PC-3 (cell line): ENCODE measurements at regions not wholly inside any gene's neighbourhood (a gene's known extent, or its start where the extent isn't known, plus 50 kb on each side); places are given as distances from the start of the nearest gene placed in this dataset.

Experiments used
- ATAC-seq: fragments of 200-7000 bp; cut with Tn5 transposase; 2 replicates; pipeline ENCODE4 v1.9.1; 2020; ENCODE audit warnings: mild to moderate bottlenecking, moderate library complexity
- BruUV-seq: library from RNA; stranded (reverse); fragments of 400-500 nt; replicated peaks from 2 replicates; lab custom pipeline; 2021; lab: Mats Ljungman, UMichigan
- CTCF ChIA-PET: fragments of 300-600 bp; sonication (Branson Sonifier 250); formaldehyde crosslinking; loops from one replicate; lab custom pipeline; 2022; ENCODE audit warnings: antibody characterized with exemption; lab: Charles Lee
- POLR2A ChIA-PET: fragments of 300-600 bp; sonication (Branson Sonifier 250); formaldehyde crosslinking; loops from one replicate; lab custom pipeline; 2022; ENCODE audit warnings: antibody characterized with exemption; ENCODE audit not compliant: unreplicated experiment; lab: Charles Lee
- DNase-seq: peaks from one replicate; pipeline ENCODE4 v3.0.0-alpha.2; 2015
- H2AFZ ChIP-seq: fragments of 300-600 bp; sonication (generic); 2 replicates; pipeline ENCODE4 v1.6.0; 2016; ENCODE audit warnings: antibody characterized with exemption, low read length
- H3F3A ChIP-seq: fragments of 300-600 bp; sonication (generic); one replicate; pipeline ENCODE4 v1.6.0; 2017; ENCODE audit warnings: antibody characterized with exemption, low read length, control low read depth, mild to moderate bottlenecking; ENCODE audit not compliant: unreplicated experiment
- H3K27ac ChIP-seq: fragments of 300-600 bp; sonication (generic); 2 replicates; pipeline ENCODE4 v1.5.1; 2016; ENCODE audit warnings: mild to moderate bottlenecking, low read length
- H3K27me3 ChIP-seq: fragments of 300-600 bp; sonication (generic); 2 replicates; pipeline ENCODE4 v1.6.1; 2016; ENCODE audit warnings: low read length, mixed read lengths
- H3K36me3 ChIP-seq: fragments of 300-600 bp; sonication (generic); 2 replicates; pipeline ENCODE4 v1.6.1; 2016; ENCODE audit warnings: low read depth, mixed run types, low read length, mixed read lengths
- H3K4me1 ChIP-seq: fragments of 300-600 bp; sonication (generic); 2 replicates; pipeline ENCODE4 v1.5.1; 2016; ENCODE audit warnings: low read length; ENCODE audit not compliant: insufficient read depth
- H3K4me2 ChIP-seq: fragments of 300-600 bp; sonication (generic); 2 replicates; pipeline ENCODE4 v1.6.0; 2016; ENCODE audit warnings: low read length
- H3K4me3 ChIP-seq: fragments of 300-600 bp; sonication (generic); 2 replicates; pipeline ENCODE4 v1.5.1; 2016; ENCODE audit warnings: mild to moderate bottlenecking, low read length, mixed read lengths
- H3K79me2 ChIP-seq: fragments of 300-600 bp; sonication (generic); 2 replicates; pipeline ENCODE4 v1.6.1; 2017; ENCODE audit warnings: low read length, mixed read lengths
- H3K9ac ChIP-seq: fragments of 300-600 bp; sonication (generic); 2 replicates; pipeline ENCODE4 v1.6.0; 2016; ENCODE audit warnings: mild to moderate bottlenecking, low read length
- H3K9me2 ChIP-seq: fragments of 300-600 bp; sonication (generic); replicated peaks from 2 replicates; pipeline ENCODE4 v1.6.1; 2016; ENCODE audit warnings: mixed run types, low read length, mixed read lengths
- H3K9me3 ChIP-seq: fragments of 300-600 bp; sonication (generic); 2 replicates; pipeline ENCODE4 v1.6.1; 2016; ENCODE audit warnings: low read length, mixed read lengths
- H4K20me1 ChIP-seq: fragments of 300-600 bp; sonication (generic); 2 replicates; pipeline ENCODE4 v1.6.1; 2016; ENCODE audit warnings: low read length, mixed read lengths
- EZH2 ChIP-seq: fragments of 300-600 bp; sonication (generic); IDR thresholded peaks from one replicate; pipeline ENCODE4 v1.6.1; 2017; ENCODE audit warnings: antibody characterized with exemption, mild to moderate bottlenecking, low read length; ENCODE audit not compliant: unreplicated experiment
- EZH2phosphoT487 ChIP-seq: fragments of 300-600 bp; sonication (generic); IDR thresholded peaks from 2 replicates; pipeline ENCODE4 v1.6.1; 2018; ENCODE audit warnings: mild to moderate bottlenecking, antibody characterized with exemption, low read length, borderline replicate concordance
- intact Hi-C: fragments of 100-400 bp; cut with micrococcal nuclease; formaldehyde crosslinking; loops from 2 replicates; pipeline ENCODE4 v1.9.0; 2023
- TF ChIP-seq, protein P1 (sequence below): fragments of 300-600 bp; sonication (generic); conservative IDR thresholded peaks from 2 replicates; pipeline ENCODE4 v1.5.1; 2017; ENCODE audit warnings: antibody characterized with exemption, low read depth, mild to moderate bottlenecking, low read length

DNA sequence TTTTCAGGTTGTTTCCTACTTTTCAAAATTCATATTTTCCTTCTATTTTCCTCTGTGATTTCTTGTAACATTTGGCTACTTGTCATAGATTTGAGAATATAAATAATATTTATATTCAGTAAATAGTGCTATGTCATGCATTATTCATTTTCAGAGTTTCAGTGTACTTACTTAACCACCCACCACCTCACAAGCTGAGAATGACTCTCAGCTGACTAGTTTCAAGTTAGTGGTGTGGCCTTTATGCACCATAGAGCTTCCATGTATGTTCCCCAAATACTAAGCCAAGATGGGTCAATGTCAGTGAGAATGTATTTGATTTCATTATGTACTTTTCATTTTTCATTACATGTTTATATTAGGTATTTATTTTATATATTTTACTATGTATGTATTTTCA lies 56.9 kb upstream of the RGS1 start:
- H2AFZ ChIP-seq, result no peak overlapping the region
- no peak overlapping the region for H3K9ac ChIP-seq
- no peak for DNase-seq
- CTCF ChIA-PET, result no interaction called here
- H4K20me1 ChIP-seq, result no peaks in the 10 kb centered on the region
- H3K79me2 ChIP-seq, result no peaks in the 10 kb centered on the region
- H3K4me2 ChIP-seq, result no peak overlapping the region
- no peak for ATAC-seq
- H3K9me2 ChIP-seq, result no peaks in the 10 kb centered on the region
- H3K9me3 ChIP-seq, result no peaks in the 10 kb centered on the region
- TF ChIP-seq, protein P1, sequence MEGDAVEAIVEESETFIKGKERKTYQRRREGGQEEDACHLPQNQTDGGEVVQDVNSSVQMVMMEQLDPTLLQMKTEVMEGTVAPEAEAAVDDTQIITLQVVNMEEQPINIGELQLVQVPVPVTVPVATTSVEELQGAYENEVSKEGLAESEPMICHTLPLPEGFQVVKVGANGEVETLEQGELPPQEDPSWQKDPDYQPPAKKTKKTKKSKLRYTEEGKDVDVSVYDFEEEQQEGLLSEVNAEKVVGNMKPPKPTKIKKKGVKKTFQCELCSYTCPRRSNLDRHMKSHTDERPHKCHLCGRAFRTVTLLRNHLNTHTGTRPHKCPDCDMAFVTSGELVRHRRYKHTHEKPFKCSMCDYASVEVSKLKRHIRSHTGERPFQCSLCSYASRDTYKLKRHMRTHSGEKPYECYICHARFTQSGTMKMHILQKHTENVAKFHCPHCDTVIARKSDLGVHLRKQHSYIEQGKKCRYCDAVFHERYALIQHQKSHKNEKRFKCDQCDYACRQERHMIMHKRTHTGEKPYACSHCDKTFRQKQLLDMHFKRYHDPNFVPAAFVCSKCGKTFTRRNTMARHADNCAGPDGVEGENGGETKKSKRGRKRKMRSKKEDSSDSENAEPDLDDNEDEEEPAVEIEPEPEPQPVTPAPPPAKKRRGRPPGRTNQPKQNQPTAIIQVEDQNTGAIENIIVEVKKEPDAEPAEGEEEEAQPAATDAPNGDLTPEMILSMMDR, result no peak
- TF ChIP-seq EZH2 (no peak), EZH2phosphoT487 (no peak)
- no TSS peak for BruUV-seq
- H3K4me3 ChIP-seq, result no peak overlapping the region
- intact Hi-C loops, result loop anchor here (5.0 kb wide), 1 partner anchor 39 kb away; no protein-coding TSS in a partner anchor
- no peak overlapping the region for H3K27ac ChIP-seq
- no peaks in the 10 kb centered on the region for H3K27me3 ChIP-seq
- H3K4me1 ChIP-seq, result peaks cover 13% of the 10 kb centered on the region
- no peaks in the 10 kb centered on the region for H3K36me3 ChIP-seq
- POLR2A ChIA-PET, result no interaction called here
- no peaks in the 10 kb centered on the region for H3F3A ChIP-seq

DNA sequence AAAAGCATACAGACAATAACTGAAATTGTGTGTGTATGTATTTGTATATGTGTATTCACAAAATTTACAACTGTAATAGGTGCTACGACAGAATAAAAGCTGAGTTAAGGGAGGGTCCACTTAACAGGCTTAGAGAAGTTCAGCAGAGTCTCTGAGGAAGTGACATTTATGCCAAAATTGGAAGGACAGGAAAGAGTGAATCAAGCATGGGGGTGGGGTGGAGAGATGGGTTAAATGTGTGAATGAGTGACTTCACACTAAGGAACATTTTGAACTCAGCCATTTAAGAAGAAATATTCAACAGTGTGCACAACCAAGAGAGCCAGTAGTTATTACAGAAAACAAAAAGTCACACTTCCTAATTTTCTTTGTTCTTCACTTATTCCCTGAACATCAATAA lies 53.8 kb upstream of the RGS1 start:
- H3K4me3 ChIP-seq, result no peak overlapping the region
- no peak overlapping the region for H2AFZ ChIP-seq
- no peak overlapping the region for H3K9ac ChIP-seq
- no peaks in the 10 kb centered on the region for H3K9me3 ChIP-seq
- H3K27ac ChIP-seq, result no peak overlapping the region
- H3K79me2 ChIP-seq, result no peaks in the 10 kb centered on the region
- H3F3A ChIP-seq, result no peaks in the 10 kb centered on the region
- peaks cover 8% of the 10 kb centered on the region for H3K4me1 ChIP-seq
- no peak for TF ChIP-seq EZH2
- TF ChIP-seq, protein P1, result no peak
- no peak for TF ChIP-seq EZH2phosphoT487
- no peaks in the 10 kb centered on the region for H4K20me1 ChIP-seq
- ATAC-seq (no peak), DNase-seq (no peak)
- CTCF ChIA-PET, result no interaction called here
- BruUV-seq, result no TSS peak
- H3K36me3 ChIP-seq, result no peaks in the 10 kb centered on the region
- no peaks in the 10 kb centered on the region for H3K27me3 ChIP-seq
- POLR2A ChIA-PET, result no interaction called here
- intact Hi-C loops, result no loop called here
- H3K9me2 ChIP-seq, result no peaks in the 10 kb centered on the region
- no peak overlapping the region for H3K4me2 ChIP-seq

DNA sequence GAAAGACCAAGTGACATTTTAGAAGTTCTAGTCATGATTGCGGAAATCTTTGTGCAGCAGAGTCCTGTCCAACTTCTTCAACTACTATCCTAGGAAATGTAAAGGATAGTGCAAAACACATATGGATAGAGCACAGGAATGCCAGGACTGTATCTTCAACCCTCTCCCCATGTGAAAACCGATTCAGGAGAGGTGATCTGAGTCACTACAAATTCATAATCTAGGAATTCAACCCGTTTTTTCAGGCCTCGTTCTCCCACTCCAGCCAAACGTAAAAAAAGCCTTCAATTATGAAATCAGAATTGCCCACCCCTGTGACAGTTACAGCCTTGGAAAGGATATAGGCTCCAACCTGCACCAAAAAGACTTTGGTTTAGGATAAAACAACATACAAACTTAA lies 52.9 kb upstream of the RGS1 start:
- ATAC-seq (no peak), DNase-seq (no peak)
- H3K79me2 ChIP-seq, result no peaks in the 10 kb centered on the region
- H3K4me2 ChIP-seq, result no peak overlapping the region
- POLR2A ChIA-PET, result no interaction called here
- intact Hi-C loops, result no loop called here
- no peak overlapping the region for H3K4me3 ChIP-seq
- H3K9ac ChIP-seq, result no peak overlapping the region
- no peak overlapping the region for H3K27ac ChIP-seq
- no peaks in the 10 kb centered on the region for H4K20me1 ChIP-seq
- no peak overlapping the region for H2AFZ ChIP-seq
- no peaks in the 10 kb centered on the region for H3K9me3 ChIP-seq
- H3F3A ChIP-seq, result no peaks in the 10 kb centered on the region
- H3K36me3 ChIP-seq, result no peaks in the 10 kb centered on the region
- no peaks in the 10 kb centered on the region for H3K27me3 ChIP-seq
- CTCF ChIA-PET, result no interaction called here
- H3K9me2 ChIP-seq, result no peaks in the 10 kb centered on the region
- TF ChIP-seq EZH2, result no peak
- TF ChIP-seq EZH2phosphoT487, result no peak
- TF ChIP-seq, protein P1, result no peak
- BruUV-seq, result no TSS peak
- peaks cover 1% of the 10 kb centered on the region for H3K4me1 ChIP-seq
